ENCODE measurements at regions not wholly inside any gene's neighbourhood (a gene's known extent, or its start where the extent isn't known, plus 50 kb on each side); places are given as distances from the start of the nearest gene placed in this dataset.

DNA sequence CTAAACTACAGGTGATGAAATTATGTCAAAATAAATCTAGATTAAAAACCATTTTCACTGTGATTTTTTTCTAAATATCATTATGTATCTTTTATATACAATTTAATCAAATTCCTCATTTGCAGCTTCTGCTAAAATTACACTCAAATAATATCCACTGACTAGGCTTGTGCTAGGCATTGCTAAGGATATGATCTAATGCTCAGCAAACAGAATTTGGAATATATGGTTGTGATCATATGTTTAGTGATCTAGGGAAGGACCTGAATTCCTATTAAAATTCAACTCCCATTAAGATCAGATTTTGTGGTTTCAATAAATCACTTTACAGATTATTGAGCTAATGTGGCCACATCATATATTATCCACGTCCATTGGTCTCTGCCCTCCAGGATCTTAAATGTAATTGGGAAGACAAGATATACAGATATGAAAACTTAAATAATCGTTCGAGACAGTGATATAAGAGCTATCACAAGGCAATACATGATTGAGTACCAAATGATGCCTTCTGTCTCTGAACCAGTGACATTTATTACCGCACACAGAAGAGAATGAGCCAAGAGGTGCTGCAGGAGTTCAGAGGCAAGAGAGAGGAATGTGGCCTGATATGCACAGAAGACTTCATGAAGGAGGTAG is 206.0 kb upstream of the RPS6KA3 start:
- Histone ChIP-seq H3K36me3 (replicated peaks in 1 of 2; ENCODE audit: control insufficient read depth in 1 of 2, insufficient read depth in 2 of 2, low read length in 1 of 2) (no peaks in the 10 kb centered on the region), H3K4me3 (ENCODE audit: low read depth in 2 of 2, low read length in 1 of 2) (no peak overlapping the region), H3K27me3 (ENCODE audit: insufficient read depth) (no peaks in the 10 kb centered on the region), H3K4me1 (ENCODE audit: control insufficient read depth in 1 of 2, insufficient read depth in 2 of 2, low read depth in 1 of 2, low read length in 1 of 2) (no peaks in the 10 kb centered on the region; a peak in 1 of 4 replicates), H2AFZ (ENCODE audit: low read depth) (no peak overlapping the region), H3K27ac (ENCODE audit: low read depth in 2 of 2, low read length in 1 of 2) (no peak overlapping the region), H3F3A (replicated peaks; ENCODE audit: insufficient read depth) (no peaks in the 10 kb centered on the region), H3K4me2 (no peak overlapping the region), H3K79me2 (ENCODE audit: insufficient read depth) (no peaks in the 10 kb centered on the region), H3K9me2 (no peaks in the 10 kb centered on the region), H3K9me3 (no peaks in the 10 kb centered on the region), H4K20me1 (ENCODE audit: insufficient read depth) (no peaks in the 10 kb centered on the region), H3K9ac (no peak overlapping the region)
- no peak for DNase-seq
- 37% methylated on average over 4 of the region's 4 CpGs for WGBS (ENCODE audit: low lambda C conversion rate)
- ChIA-PET POLR2A (no interaction called here), CTCF (no interaction called here)
- TF ChIP-seq CHD2 (IDR thresholded peaks at IDR 0.05; ENCODE audit: low read length, partially characterized antibody) (no peak), SIN3A (IDR thresholded peaks at IDR 0.05; ENCODE audit: borderline replicate concordance, low read depth, low read length) (no peak), POLR2AphosphoS5 (IDR thresholded peaks at IDR 0.05; ENCODE audit: low read depth, low read length) (no peak), TEAD4 (IDR thresholded peaks at IDR 0.05; ENCODE audit: borderline replicate concordance, insufficient read depth) (no peak), MAX (IDR thresholded peaks at IDR 0.05; ENCODE audit: low read depth) (no peak), USF2 (IDR thresholded peaks at IDR 0.05; ENCODE audit: borderline replicate concordance, low read depth, low read length) (no peak), USF1 (IDR thresholded peaks at IDR 0.05; ENCODE audit: borderline replicate concordance, low read depth) (no peak), EP300 (IDR thresholded peaks at IDR 0.05; ENCODE audit: borderline replicate concordance in 1 of 2, low read depth in 1 of 2, low read length in 1 of 2) (no peak), RFX5 (IDR thresholded peaks at IDR 0.05; ENCODE audit: low read length) (no peak), FOXM1 (IDR thresholded peaks at IDR 0.05; ENCODE audit: low read depth) (no peak)
- TF ChIP-seq, protein P1, sequence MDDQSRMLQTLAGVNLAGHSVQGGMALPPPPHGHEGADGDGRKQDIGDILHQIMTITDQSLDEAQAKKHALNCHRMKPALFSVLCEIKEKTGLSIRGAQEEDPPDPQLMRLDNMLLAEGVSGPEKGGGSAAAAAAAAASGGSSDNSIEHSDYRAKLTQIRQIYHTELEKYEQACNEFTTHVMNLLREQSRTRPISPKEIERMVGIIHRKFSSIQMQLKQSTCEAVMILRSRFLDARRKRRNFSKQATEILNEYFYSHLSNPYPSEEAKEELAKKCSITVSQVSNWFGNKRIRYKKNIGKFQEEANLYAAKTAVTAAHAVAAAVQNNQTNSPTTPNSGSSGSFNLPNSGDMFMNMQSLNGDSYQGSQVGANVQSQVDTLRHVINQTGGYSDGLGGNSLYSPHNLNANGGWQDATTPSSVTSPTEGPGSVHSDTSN (IDR thresholded peaks at IDR 0.05), result no peak
- TF ChIP-seq, protein P2, sequence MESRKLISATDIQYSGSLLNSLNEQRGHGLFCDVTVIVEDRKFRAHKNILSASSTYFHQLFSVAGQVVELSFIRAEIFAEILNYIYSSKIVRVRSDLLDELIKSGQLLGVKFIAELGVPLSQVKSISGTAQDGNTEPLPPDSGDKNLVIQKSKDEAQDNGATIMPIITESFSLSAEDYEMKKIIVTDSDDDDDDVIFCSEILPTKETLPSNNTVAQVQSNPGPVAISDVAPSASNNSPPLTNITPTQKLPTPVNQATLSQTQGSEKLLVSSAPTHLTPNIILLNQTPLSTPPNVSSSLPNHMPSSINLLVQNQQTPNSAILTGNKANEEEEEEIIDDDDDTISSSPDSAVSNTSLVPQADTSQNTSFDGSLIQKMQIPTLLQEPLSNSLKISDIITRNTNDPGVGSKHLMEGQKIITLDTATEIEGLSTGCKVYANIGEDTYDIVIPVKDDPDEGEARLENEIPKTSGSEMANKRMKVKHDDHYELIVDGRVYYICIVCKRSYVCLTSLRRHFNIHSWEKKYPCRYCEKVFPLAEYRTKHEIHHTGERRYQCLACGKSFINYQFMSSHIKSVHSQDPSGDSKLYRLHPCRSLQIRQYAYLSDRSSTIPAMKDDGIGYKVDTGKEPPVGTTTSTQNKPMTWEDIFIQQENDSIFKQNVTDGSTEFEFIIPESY (IDR thresholded peaks at IDR 0.05; ENCODE audit: borderline replicate concordance, low read depth), result no peak
- TF ChIP-seq, protein P3, sequence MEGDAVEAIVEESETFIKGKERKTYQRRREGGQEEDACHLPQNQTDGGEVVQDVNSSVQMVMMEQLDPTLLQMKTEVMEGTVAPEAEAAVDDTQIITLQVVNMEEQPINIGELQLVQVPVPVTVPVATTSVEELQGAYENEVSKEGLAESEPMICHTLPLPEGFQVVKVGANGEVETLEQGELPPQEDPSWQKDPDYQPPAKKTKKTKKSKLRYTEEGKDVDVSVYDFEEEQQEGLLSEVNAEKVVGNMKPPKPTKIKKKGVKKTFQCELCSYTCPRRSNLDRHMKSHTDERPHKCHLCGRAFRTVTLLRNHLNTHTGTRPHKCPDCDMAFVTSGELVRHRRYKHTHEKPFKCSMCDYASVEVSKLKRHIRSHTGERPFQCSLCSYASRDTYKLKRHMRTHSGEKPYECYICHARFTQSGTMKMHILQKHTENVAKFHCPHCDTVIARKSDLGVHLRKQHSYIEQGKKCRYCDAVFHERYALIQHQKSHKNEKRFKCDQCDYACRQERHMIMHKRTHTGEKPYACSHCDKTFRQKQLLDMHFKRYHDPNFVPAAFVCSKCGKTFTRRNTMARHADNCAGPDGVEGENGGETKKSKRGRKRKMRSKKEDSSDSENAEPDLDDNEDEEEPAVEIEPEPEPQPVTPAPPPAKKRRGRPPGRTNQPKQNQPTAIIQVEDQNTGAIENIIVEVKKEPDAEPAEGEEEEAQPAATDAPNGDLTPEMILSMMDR (IDR thresholded peaks at IDR 0.05), result no peak
